ENCODE measurements at regions not wholly inside any gene's neighbourhood (a gene's known extent, or its start where the extent isn't known, plus 50 kb on each side); places are given as distances from the start of the nearest gene placed in this dataset.

GRCh38 chr3:86740751-86741150 lies 250.2 kb downstream of the VGLL3 start:
- TF ChIP-seq CTCF (IDR thresholded peaks at IDR 0.05; ENCODE audit: low read depth, low read length, missing control alignments) = no peak
- no peak overlapping the region for H3K4me3 ChIP-seq (ENCODE audit: low read depth, low read length)
- in situ Hi-C loops (cut with HindIII; ENCODE audit: low sequenced_read_pairs) = no loop called here
- no peak for DNase-seq (ENCODE audit: low read depth)

- DNase-seq (ENCODE audit: low read depth) = no peak
- no peak for TF ChIP-seq CTCF (IDR thresholded peaks at IDR 0.05; ENCODE audit: low read depth, low read length, missing control alignments)
- H3K4me3 ChIP-seq (ENCODE audit: low read depth, low read length) = no peak overlapping the region
- in situ Hi-C loops (cut with HindIII; ENCODE audit: low sequenced_read_pairs) = no loop called here
Observed at GRCh38 chr3:86739244-86739643, 251.7 kb downstream of the VGLL3 start.

GRCh38 chr3:86738684-86739083 lies 252.3 kb downstream of the VGLL3 start:
- in situ Hi-C loops (cut with HindIII; ENCODE audit: low sequenced_read_pairs) = no loop called here
- no peak for TF ChIP-seq CTCF (IDR thresholded peaks at IDR 0.05; ENCODE audit: low read depth, low read length, missing control alignments)
- H3K4me3 ChIP-seq (ENCODE audit: low read depth, low read length) = no peak overlapping the region
- no peak for DNase-seq (ENCODE audit: low read depth)

- in situ Hi-C loops (cut with HindIII; ENCODE audit: low sequenced_read_pairs) = no loop called here
- H3K4me3 ChIP-seq (ENCODE audit: low read depth, low read length) = no peak overlapping the region
- no peak for DNase-seq (ENCODE audit: low read depth)
- no peak for TF ChIP-seq CTCF (IDR thresholded peaks at IDR 0.05; ENCODE audit: low read depth, low read length, missing control alignments)
Observed at GRCh38 chr3:86737517-86737916, 253.4 kb downstream of the VGLL3 start.

- in situ Hi-C loops (cut with HindIII; ENCODE audit: low sequenced_read_pairs) = no loop called here
- DNase-seq (ENCODE audit: low read depth) = no peak
- TF ChIP-seq CTCF (IDR thresholded peaks at IDR 0.05; ENCODE audit: low read depth, low read length, missing control alignments) = no peak
- H3K4me3 ChIP-seq (ENCODE audit: low read depth, low read length) = no peak overlapping the region
Observed at GRCh38 chr3:86733257-86733656, 257.7 kb downstream of the VGLL3 start.

GRCh38 chr3:86731501-86731901 lies 259.4 kb downstream of the VGLL3 start:
- in situ Hi-C loops (cut with HindIII; ENCODE audit: low sequenced_read_pairs) = no loop called here
- H3K4me3 ChIP-seq (ENCODE audit: low read depth, low read length) = no peak overlapping the region
- no peak for TF ChIP-seq CTCF (IDR thresholded peaks at IDR 0.05; ENCODE audit: low read depth, low read length, missing control alignments)
- no peak for DNase-seq (ENCODE audit: low read depth)

GRCh38 chr3:86723433-86723832 lies 267.5 kb downstream of the VGLL3 start:
- in situ Hi-C loops (cut with HindIII; ENCODE audit: low sequenced_read_pairs) = no loop called here
- H3K4me3 ChIP-seq (ENCODE audit: low read depth, low read length) = no peak overlapping the region

More at GRCh38 chr3:86723433-86723832, 267.5 kb downstream of the VGLL3 start:
- TF ChIP-seq CTCF (IDR thresholded peaks at IDR 0.05; ENCODE audit: low read depth, low read length, missing control alignments) = no peak
- DNase-seq (ENCODE audit: low read depth) = no peak
